Vagina (tissue), 2 donors: ENCODE measurements at regions not wholly inside any gene's neighbourhood (a gene's known extent, or its start where the extent isn't known, plus 50 kb on each side); places are given as distances from the start of the nearest gene placed in this dataset.

ENCODE experiments used
- DNase-seq, 2 donors: peaks; one replicate each; pipeline ENCODE4 v3.0.0-alpha.2; 2017; ENCODE audit errors: extremely low spot score in 2 of 2
- H3K27ac ChIP-seq: fragments of 200-600 bp; sonication (generic); one replicate; pipeline ENCODE4 v1.5.1; 2019
- H3K27me3 ChIP-seq: fragments of 200-600 bp; sonication (generic); one replicate; pipeline ENCODE4 v1.5.1; 2019
- H3K36me3 ChIP-seq, 2 donors: fragments of 200-600 bp; sonication (generic); one replicate each; pipeline ENCODE4 v1.5.1; 2017 to 2019
- H3K4me1 ChIP-seq: fragments of 200-600 bp; sonication (generic); one replicate; pipeline ENCODE4 v1.5.1; 2019
- H3K4me3 ChIP-seq, 2 donors: fragments of 200-600 bp; sonication (generic); 1 replicate in 1 of 2; 2 replicates in 1 of 2; pipeline ENCODE4 v1.5.1; 2016 to 2019
- H3K9me3 ChIP-seq: fragments of 200-600 bp; sonication (generic); one replicate; pipeline ENCODE4 v1.5.1; 2019
- POLR2A ChIP-seq, 2 donors: fragments of 450-650 bp; IDR thresholded peaks; one replicate each; pipeline ENCODE4 v1.6.1; 2017; ENCODE audit warnings: antibody characterized with exemption in 2 of 2, mild to moderate bottlenecking in 2 of 2, moderate library complexity in 2 of 2
- POLR2AphosphoS5 ChIP-seq, 2 donors: sonication (generic); formaldehyde crosslinking; IDR thresholded peaks; one replicate each; pipeline ENCODE4 v1.9.0; 2017; ENCODE audit warnings: antibody characterized with exemption in 2 of 2, mild to moderate bottlenecking in 2 of 2, low read depth in 1 of 2; ENCODE audit not compliant: insufficient read depth in 1 of 2
- intact Hi-C: fragments of 100-400 bp; cut with DNase I; formaldehyde crosslinking; loops from one replicate; pipeline ENCODE4 v1.15.1; 2023
- TF ChIP-seq, protein P1 (sequence below), 3 experiments: fragments of 450-650 bp in 2 of 3; fragments of 200-600 bp in 1 of 3; sonication (generic) in 1 of 3; IDR thresholded peaks; one replicate each; pipeline ENCODE4 v1.5.1; 2017 to 2019; ENCODE audit warnings: antibody characterized with exemption in 3 of 3, mild to moderate bottlenecking in 2 of 3, moderate library complexity in 2 of 3

DNA sequence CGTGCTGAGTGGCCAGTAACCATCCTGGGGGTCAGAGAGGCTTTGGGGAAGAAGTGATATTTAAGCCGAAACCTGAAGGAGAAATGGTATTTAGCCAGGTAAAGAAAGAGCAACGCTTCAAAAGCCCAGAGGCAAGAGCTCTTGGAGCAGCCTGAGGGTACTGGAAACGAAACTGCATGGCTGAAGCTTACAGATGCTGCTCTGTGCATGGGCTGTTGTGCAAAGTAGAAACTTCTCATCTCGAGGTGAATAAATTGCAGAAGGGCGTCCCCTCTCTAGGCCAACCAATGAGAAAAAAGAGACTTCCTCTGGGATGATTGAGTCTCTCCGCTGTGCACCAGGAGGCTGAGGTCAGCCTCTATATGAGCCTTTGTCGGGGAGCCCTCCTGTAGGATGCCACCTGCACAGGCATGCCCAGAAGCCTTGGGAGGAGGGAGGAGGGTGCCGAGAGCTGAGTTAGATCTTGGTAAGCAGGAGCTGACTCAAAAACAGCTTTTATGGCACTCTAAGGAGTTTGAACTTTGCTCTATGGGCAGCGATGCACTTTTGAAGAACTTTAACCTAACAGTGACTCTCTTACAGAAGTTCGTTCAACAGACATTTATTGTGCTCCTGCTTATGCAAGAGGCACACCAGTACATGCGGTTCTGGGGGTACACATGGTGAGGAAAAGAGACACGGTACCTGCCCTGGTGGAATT is 61.6 kb upstream of the EDN1 start:
- H3K36me3 ChIP-seq, result no peaks in the 10 kb centered on the region
- DNase-seq, result no peak
- H3K9me3 ChIP-seq, result no peaks in the 10 kb centered on the region
- H3K27me3 ChIP-seq, result no peaks in the 10 kb centered on the region
- peaks cover 9% of the 10 kb centered on the region for H3K4me1 ChIP-seq
- no peak for TF ChIP-seq POLR2A (IDR thresholded peaks at IDR 0.05)
- no peak for TF ChIP-seq POLR2AphosphoS5 (IDR thresholded peaks at IDR 0.05; ENCODE audit: insufficient read depth in 1 of 2, low read depth in 1 of 2)
- TF ChIP-seq, protein P1, sequence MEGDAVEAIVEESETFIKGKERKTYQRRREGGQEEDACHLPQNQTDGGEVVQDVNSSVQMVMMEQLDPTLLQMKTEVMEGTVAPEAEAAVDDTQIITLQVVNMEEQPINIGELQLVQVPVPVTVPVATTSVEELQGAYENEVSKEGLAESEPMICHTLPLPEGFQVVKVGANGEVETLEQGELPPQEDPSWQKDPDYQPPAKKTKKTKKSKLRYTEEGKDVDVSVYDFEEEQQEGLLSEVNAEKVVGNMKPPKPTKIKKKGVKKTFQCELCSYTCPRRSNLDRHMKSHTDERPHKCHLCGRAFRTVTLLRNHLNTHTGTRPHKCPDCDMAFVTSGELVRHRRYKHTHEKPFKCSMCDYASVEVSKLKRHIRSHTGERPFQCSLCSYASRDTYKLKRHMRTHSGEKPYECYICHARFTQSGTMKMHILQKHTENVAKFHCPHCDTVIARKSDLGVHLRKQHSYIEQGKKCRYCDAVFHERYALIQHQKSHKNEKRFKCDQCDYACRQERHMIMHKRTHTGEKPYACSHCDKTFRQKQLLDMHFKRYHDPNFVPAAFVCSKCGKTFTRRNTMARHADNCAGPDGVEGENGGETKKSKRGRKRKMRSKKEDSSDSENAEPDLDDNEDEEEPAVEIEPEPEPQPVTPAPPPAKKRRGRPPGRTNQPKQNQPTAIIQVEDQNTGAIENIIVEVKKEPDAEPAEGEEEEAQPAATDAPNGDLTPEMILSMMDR (IDR thresholded peaks at IDR 0.05), result no peak
- H3K4me3 ChIP-seq, result no peak overlapping the region
- H3K27ac ChIP-seq, result no peak overlapping the region
- intact Hi-C loops, result no loop called here

DNA sequence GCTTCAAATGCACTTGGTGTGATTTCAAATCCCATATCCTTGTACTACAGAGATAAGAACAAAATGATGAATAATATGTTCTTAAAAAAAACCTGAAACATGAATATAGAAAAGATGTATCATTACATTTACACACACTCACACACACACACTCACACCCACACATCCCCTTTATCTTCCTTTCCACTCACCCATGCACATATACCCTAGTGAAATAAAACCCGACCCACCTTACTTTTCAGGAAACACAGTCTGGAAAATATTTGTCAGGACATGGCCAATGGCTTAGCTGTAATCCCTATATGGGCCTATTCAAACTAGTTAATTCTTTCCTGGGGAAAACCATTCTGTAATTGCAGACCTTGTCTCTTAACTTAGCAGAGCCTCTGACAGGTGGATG is 60.8 kb upstream of the EDN1 start:
- Histone ChIP-seq H3K9me3 (no peaks in the 10 kb centered on the region), H3K4me1 (peaks cover 12% of the 10 kb centered on the region), H3K36me3 (no peaks in the 10 kb centered on the region), H3K4me3 (no peak overlapping the region), H3K27ac (no peak overlapping the region), H3K27me3 (no peaks in the 10 kb centered on the region)
- no peak for DNase-seq
- TF ChIP-seq, protein P1 (IDR thresholded peaks at IDR 0.05), result no peak
- TF ChIP-seq POLR2A (IDR thresholded peaks at IDR 0.05), result no peak
- TF ChIP-seq POLR2AphosphoS5 (IDR thresholded peaks at IDR 0.05; ENCODE audit: insufficient read depth in 1 of 2, low read depth in 1 of 2), result no peak
- intact Hi-C loops, result no loop called here

DNA sequence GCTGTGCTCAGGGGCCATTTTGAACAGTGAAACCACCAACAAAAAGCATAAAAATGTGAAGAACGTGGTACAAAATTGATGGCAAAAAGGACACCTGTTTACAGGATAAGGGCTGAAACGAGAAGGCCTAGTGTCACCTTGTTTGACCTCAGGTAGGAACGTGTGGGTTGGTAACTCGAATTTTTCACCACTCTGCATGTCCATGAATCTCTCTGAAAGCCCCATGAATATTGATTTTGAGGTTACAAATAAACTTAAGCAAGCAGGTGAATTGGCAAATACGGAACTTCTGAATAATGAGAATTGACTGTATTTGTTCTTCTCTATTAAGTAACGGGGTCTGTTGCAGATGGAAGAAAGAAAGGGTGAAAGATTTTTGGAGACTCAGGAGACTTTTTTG is 59.6 kb upstream of the EDN1 start:
- TF ChIP-seq POLR2A (IDR thresholded peaks at IDR 0.05), result no peak
- TF ChIP-seq POLR2AphosphoS5 (IDR thresholded peaks at IDR 0.05; ENCODE audit: insufficient read depth in 1 of 2, low read depth in 1 of 2), result no peak
- TF ChIP-seq, protein P1 (IDR thresholded peaks at IDR 0.05), result no peak
- intact Hi-C loops, result loop anchor here (5.0 kb wide), 1 partner anchor 573 kb away; no protein-coding TSS in a partner anchor
- Histone ChIP-seq H3K36me3 (no peaks in the 10 kb centered on the region), H3K4me1 (peaks cover 12% of the 10 kb centered on the region), H3K9me3 (no peaks in the 10 kb centered on the region), H3K4me3 (no peak overlapping the region), H3K27ac (no peak overlapping the region), H3K27me3 (no peaks in the 10 kb centered on the region)
- no peak for DNase-seq

DNA sequence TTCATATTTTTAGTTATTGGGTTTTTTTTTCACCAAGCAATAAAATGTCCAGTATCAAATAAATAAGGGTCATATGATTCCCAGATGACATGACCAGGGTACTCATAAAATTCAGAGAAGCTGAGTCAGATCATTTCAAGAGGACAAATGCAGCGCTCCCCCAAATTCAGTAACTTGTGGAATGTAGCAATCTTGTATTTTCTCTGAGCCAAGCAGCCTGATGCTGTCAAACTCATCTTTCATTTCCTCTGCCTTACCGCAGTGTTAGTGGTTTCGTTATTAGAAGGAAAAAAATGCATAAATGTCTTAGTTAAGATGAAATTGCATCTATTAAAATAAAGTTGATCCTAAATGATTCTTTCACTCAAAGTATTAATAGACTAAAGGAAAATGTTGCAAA is 57.8 kb upstream of the EDN1 start:
- Histone ChIP-seq H3K27me3 (no peaks in the 10 kb centered on the region), H3K4me1 (peaks cover 12% of the 10 kb centered on the region), H3K4me3 (no peak overlapping the region), H3K9me3 (no peaks in the 10 kb centered on the region), H3K27ac (no peak overlapping the region), H3K36me3 (no peaks in the 10 kb centered on the region)
- TF ChIP-seq POLR2A (IDR thresholded peaks at IDR 0.05) (no peak), POLR2AphosphoS5 (IDR thresholded peaks at IDR 0.05; ENCODE audit: insufficient read depth in 1 of 2, low read depth in 1 of 2) (no peak)
- TF ChIP-seq, protein P1 (IDR thresholded peaks at IDR 0.05), result no peak
- intact Hi-C loops, result loop anchor here (5.0 kb wide), 1 partner anchor 575 kb away; no protein-coding TSS in a partner anchor
- DNase-seq, result no peak

DNA sequence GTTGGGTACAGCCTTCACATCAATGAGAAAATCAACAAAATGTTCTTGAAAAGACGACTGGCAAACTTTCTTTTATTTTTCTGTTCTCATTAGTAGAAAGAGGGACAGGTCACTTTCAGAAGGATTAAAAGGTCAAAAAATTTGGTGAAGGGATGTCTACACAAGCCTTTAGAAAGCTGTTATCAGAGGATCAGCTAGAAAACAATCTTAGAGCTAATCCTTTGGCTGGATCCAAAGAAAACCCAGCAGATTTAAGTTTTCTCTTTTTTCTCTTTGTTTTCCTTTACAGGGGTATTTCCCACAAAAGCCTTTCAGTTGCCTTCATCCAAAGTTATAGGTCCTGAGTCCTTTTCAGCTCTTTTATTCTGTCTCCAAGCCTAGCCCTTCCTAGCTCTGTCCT is 57.3 kb upstream of the EDN1 start:
- Histone ChIP-seq H3K4me1 (peaks cover 12% of the 10 kb centered on the region), H3K4me3 (no peak overlapping the region), H3K27ac (no peak overlapping the region), H3K36me3 (no peaks in the 10 kb centered on the region), H3K9me3 (no peaks in the 10 kb centered on the region), H3K27me3 (no peaks in the 10 kb centered on the region)
- TF ChIP-seq POLR2AphosphoS5 (IDR thresholded peaks at IDR 0.05; ENCODE audit: insufficient read depth in 1 of 2, low read depth in 1 of 2) (no peak), POLR2A (IDR thresholded peaks at IDR 0.05) (no peak)
- TF ChIP-seq, protein P1 (IDR thresholded peaks at IDR 0.05), result no peak
- DNase-seq, result no peak
- intact Hi-C loops, result loop anchor here (5.0 kb wide), 1 partner anchor 576 kb away; no protein-coding TSS in a partner anchor
